ENCODE measurements at regions not wholly inside any gene's neighbourhood (a gene's known extent, or its start where the extent isn't known, plus 50 kb on each side); places are given as distances from the start of the nearest gene placed in this dataset.

- Histone ChIP-seq H4K20me1 (ENCODE audit: insufficient read depth) (no peaks in the 10 kb centered on the region), H3K9ac (no peak overlapping the region), H3K4me1 (ENCODE audit: low read depth, poor library complexity, severe bottlenecking) (no peaks in the 10 kb centered on the region), H2AFZ (ENCODE audit: low read depth) (no peak overlapping the region), H3K4me2 (no peak overlapping the region), H3K79me2 (ENCODE audit: insufficient read depth, low read depth) (no peaks in the 10 kb centered on the region), H3K27ac (no peak overlapping the region), H3K4me3 (IDR thresholded peaks at IDR 0.05; ENCODE audit: insufficient read depth, low read depth, low read length) (no peak overlapping the region), H3K36me3 (ENCODE audit: insufficient read depth) (no peaks in the 10 kb centered on the region), H3K27me3 (ENCODE audit: insufficient read depth, low read depth) (no peaks in the 10 kb centered on the region)
- TF ChIP-seq CTCF (conservative IDR thresholded peaks at IDR 0.05; ENCODE audit: low read depth, low read length): no peak
Measured at GRCh38 chr11:110832080-110832479, 119.8 kb upstream of the ARHGAP20 start.

GRCh38 chr11:110830747-110831146 lies 118.5 kb upstream of the ARHGAP20 start:
- Histone ChIP-seq H3K4me3 (IDR thresholded peaks at IDR 0.05; ENCODE audit: insufficient read depth, low read depth, low read length) (no peak overlapping the region), H3K4me2 (no peak overlapping the region), H3K36me3 (ENCODE audit: insufficient read depth) (no peaks in the 10 kb centered on the region), H3K4me1 (ENCODE audit: low read depth, poor library complexity, severe bottlenecking) (no peaks in the 10 kb centered on the region), H3K9ac (no peak overlapping the region), H3K79me2 (ENCODE audit: insufficient read depth, low read depth) (no peaks in the 10 kb centered on the region), H3K27ac (no peak overlapping the region), H3K27me3 (ENCODE audit: insufficient read depth, low read depth) (no peaks in the 10 kb centered on the region), H4K20me1 (ENCODE audit: insufficient read depth) (no peaks in the 10 kb centered on the region), H2AFZ (ENCODE audit: low read depth) (no peak overlapping the region)
- no peak for TF ChIP-seq CTCF (conservative IDR thresholded peaks at IDR 0.05; ENCODE audit: low read depth, low read length)

- Histone ChIP-seq H3K27me3 (ENCODE audit: insufficient read depth, low read depth) (no peaks in the 10 kb centered on the region), H3K27ac (no peak overlapping the region), H3K36me3 (ENCODE audit: insufficient read depth) (no peaks in the 10 kb centered on the region), H3K4me2 (no peak overlapping the region), H3K9ac (no peak overlapping the region), H3K4me3 (IDR thresholded peaks at IDR 0.05; ENCODE audit: insufficient read depth, low read depth, low read length) (no peak overlapping the region), H3K4me1 (ENCODE audit: low read depth, poor library complexity, severe bottlenecking) (no peaks in the 10 kb centered on the region), H3K79me2 (ENCODE audit: insufficient read depth, low read depth) (no peaks in the 10 kb centered on the region), H2AFZ (ENCODE audit: low read depth) (no peak overlapping the region), H4K20me1 (ENCODE audit: insufficient read depth) (no peaks in the 10 kb centered on the region)
- TF ChIP-seq CTCF (conservative IDR thresholded peaks at IDR 0.05; ENCODE audit: low read depth, low read length): no peak
Measured at GRCh38 chr11:110830344-110830743, 118.1 kb upstream of the ARHGAP20 start.

GRCh38 chr11:110829873-110830272 lies 117.6 kb upstream of the ARHGAP20 start:
- no peaks in the 10 kb centered on the region for H3K27me3 ChIP-seq (ENCODE audit: insufficient read depth, low read depth)
- no peaks in the 10 kb centered on the region for H4K20me1 ChIP-seq (ENCODE audit: insufficient read depth)
- no peak overlapping the region for H2AFZ ChIP-seq (ENCODE audit: low read depth)
- H3K36me3 ChIP-seq (ENCODE audit: insufficient read depth): no peaks in the 10 kb centered on the region
- no peak for TF ChIP-seq CTCF (conservative IDR thresholded peaks at IDR 0.05; ENCODE audit: low read depth, low read length)
- no peak overlapping the region for H3K4me2 ChIP-seq
- H3K27ac ChIP-seq: no peak overlapping the region
- no peaks in the 10 kb centered on the region for H3K4me1 ChIP-seq (ENCODE audit: low read depth, poor library complexity, severe bottlenecking)
- no peak overlapping the region for H3K9ac ChIP-seq
- H3K4me3 ChIP-seq (IDR thresholded peaks at IDR 0.05; ENCODE audit: insufficient read depth, low read depth, low read length): no peak overlapping the region
- no peaks in the 10 kb centered on the region for H3K79me2 ChIP-seq (ENCODE audit: insufficient read depth, low read depth)

GRCh38 chr11:110828086-110828485 lies 115.8 kb upstream of the ARHGAP20 start:
- TF ChIP-seq CTCF (conservative IDR thresholded peaks at IDR 0.05; ENCODE audit: low read depth, low read length): no peak
- Histone ChIP-seq H3K36me3 (ENCODE audit: insufficient read depth) (no peaks in the 10 kb centered on the region), H4K20me1 (ENCODE audit: insufficient read depth) (no peaks in the 10 kb centered on the region), H3K4me2 (no peak overlapping the region), H3K79me2 (ENCODE audit: insufficient read depth, low read depth) (no peaks in the 10 kb centered on the region), H3K4me3 (IDR thresholded peaks at IDR 0.05; ENCODE audit: insufficient read depth, low read depth, low read length) (no peak overlapping the region), H2AFZ (ENCODE audit: low read depth) (no peak overlapping the region), H3K27me3 (ENCODE audit: insufficient read depth, low read depth) (no peaks in the 10 kb centered on the region), H3K4me1 (ENCODE audit: low read depth, poor library complexity, severe bottlenecking) (no peaks in the 10 kb centered on the region), H3K9ac (no peak overlapping the region), H3K27ac (no peak overlapping the region)
